Colonic mucosa (tissue), 4 donors: ENCODE measurements at regions not wholly inside any gene's neighbourhood (a gene's known extent, or its start where the extent isn't known, plus 50 kb on each side); places are given as distances from the start of the nearest gene placed in this dataset.

Experiments
- DNase-seq: peaks from one replicate; pipeline ENCODE4 v3.0.0-alpha.2; 2020
- H3K27ac ChIP-seq: fragments of 200-600 bp; one replicate; pipeline ENCODE4 v1.8.0; 2021
- H3K27me3 ChIP-seq: fragments of 200-600 bp; one replicate; pipeline ENCODE4 v1.8.0; 2021
- H3K36me3 ChIP-seq: fragments of 200-600 bp; one replicate; pipeline ENCODE4 v1.8.0; 2021
- H3K4me1 ChIP-seq: fragments of 200-600 bp; one replicate; pipeline ENCODE4 v1.8.0; 2021; ENCODE audit warnings: mild to moderate bottlenecking
- H3K4me3 ChIP-seq: fragments of 200-600 bp; one replicate; pipeline ENCODE4 v1.8.0; 2021
- H3K9ac ChIP-seq, 2 donors: one replicate each; pipeline ENCODE4 v1.7.0; 2013; ENCODE audit warnings: control low read depth in 2 of 2, low read depth in 2 of 2, low read length in 2 of 2
- H3K9me3 ChIP-seq: fragments of 200-600 bp; one replicate; pipeline ENCODE4 v1.8.0; 2021
- intact Hi-C: fragments of 100-400 bp; cut with DNase I; formaldehyde crosslinking; loops from one replicate; pipeline ENCODE4 v1.14.1; 2022
- TF ChIP-seq, protein P1 (sequence below): fragments of 200-600 bp; IDR thresholded peaks from one replicate; pipeline ENCODE4 v1.8.0; 2022; ENCODE audit warnings: antibody characterized with exemption, mild to moderate bottlenecking
- donor health status: healthy.
- donor health status: DM: no; HTN: no; CAD: no.
- donor health status: DM: no; HTN: no; CAD: no.

DNA sequence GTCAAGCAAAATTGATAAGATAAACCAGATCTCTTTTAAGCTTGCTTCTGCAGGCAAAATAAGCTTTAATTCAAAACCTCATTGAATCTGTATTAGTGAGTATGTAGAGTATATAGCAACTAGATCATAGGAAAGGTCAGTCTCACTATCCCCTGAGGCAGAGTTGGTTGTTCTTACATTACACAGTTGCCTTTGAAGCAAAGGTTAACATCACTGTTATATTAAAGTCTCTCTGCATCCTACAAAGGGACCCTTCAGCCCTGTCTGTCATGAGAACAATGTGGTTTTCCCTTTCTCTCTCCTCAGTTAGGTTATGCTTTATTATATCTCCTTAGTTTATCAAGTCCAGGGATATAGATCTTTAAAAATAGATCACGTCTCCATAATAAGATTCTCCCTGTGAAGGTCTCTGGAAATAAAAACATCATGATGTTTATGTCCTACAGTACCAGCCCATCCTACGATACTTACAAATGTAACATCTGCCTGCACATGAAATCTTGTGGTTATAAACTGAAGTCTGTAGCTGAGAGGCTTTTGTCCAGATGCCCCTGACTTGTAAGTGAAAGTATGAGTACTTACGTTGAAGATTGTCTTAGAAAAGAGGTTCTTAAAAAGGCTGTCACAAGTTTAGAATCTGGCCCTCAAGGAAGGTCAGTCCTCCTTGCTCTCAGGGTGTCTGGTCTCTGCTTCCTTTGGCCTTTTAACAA is 103.6 kb downstream of the VIP start:
- TF ChIP-seq, protein P1, sequence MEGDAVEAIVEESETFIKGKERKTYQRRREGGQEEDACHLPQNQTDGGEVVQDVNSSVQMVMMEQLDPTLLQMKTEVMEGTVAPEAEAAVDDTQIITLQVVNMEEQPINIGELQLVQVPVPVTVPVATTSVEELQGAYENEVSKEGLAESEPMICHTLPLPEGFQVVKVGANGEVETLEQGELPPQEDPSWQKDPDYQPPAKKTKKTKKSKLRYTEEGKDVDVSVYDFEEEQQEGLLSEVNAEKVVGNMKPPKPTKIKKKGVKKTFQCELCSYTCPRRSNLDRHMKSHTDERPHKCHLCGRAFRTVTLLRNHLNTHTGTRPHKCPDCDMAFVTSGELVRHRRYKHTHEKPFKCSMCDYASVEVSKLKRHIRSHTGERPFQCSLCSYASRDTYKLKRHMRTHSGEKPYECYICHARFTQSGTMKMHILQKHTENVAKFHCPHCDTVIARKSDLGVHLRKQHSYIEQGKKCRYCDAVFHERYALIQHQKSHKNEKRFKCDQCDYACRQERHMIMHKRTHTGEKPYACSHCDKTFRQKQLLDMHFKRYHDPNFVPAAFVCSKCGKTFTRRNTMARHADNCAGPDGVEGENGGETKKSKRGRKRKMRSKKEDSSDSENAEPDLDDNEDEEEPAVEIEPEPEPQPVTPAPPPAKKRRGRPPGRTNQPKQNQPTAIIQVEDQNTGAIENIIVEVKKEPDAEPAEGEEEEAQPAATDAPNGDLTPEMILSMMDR: no peak
- no peaks in the 10 kb centered on the region for H3K36me3 ChIP-seq
- H3K4me1 ChIP-seq: no peaks in the 10 kb centered on the region
- no peak for DNase-seq
- H3K9ac ChIP-seq: no peak overlapping the region
- no peaks in the 10 kb centered on the region for H3K27me3 ChIP-seq
- H3K9me3 ChIP-seq: no peaks in the 10 kb centered on the region
- intact Hi-C loops: no loop called here
- no peak overlapping the region for H3K4me3 ChIP-seq
- H3K27ac ChIP-seq: no peak overlapping the region

DNA sequence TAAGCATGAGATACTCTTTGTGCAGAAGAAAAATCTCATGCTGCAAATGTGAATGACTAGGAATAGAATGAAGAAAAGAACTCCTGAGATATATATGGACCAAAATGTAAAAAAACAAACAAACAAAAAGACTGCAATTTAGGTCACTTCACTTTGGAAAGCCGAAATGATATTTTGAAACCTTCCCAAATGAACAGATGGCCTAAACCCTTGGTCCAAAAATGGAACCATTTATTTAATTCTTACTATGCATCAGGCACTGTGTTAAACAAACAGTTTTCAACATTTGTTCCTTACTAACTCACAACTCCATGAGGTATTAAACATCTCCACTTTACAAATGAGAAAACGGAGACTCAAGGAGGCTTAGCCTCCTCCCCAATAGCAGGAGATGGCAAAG is 107.5 kb downstream of the VIP start:
- no peaks in the 10 kb centered on the region for H3K9me3 ChIP-seq
- no peak overlapping the region for H3K27ac ChIP-seq
- H3K4me3 ChIP-seq: no peak overlapping the region
- H3K4me1 ChIP-seq: no peaks in the 10 kb centered on the region
- no peak for DNase-seq
- intact Hi-C loops: no loop called here
- no peak overlapping the region for H3K9ac ChIP-seq
- TF ChIP-seq, protein P1: no peak
- H3K36me3 ChIP-seq: no peaks in the 10 kb centered on the region
- no peaks in the 10 kb centered on the region for H3K27me3 ChIP-seq

DNA sequence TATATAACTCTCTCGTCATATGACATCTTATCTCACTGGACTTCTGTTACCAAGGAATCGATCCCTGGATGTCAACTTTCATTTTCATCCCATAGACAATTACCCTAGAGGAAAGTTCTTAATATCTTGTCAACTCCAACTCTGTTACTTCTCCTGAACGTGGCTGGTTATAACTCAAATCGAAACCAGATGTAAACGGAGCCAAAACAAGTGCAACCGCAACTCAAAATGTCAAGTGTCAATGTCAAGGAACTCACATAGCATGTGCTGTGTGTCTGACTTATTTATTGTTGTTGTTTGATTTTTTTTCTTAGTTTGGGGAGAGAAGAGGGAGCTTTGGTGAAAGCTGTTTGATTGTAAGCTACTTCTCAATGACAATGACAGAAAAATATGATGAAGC is 108.6 kb downstream of the VIP start:
- Histone ChIP-seq H3K9ac (no peak overlapping the region), H3K9me3 (no peaks in the 10 kb centered on the region), H3K4me1 (no peaks in the 10 kb centered on the region), H3K36me3 (no peaks in the 10 kb centered on the region), H3K27me3 (no peaks in the 10 kb centered on the region), H3K4me3 (no peak overlapping the region), H3K27ac (no peak overlapping the region)
- intact Hi-C loops: no loop called here
- DNase-seq: no peak
- TF ChIP-seq, protein P1: no peak

DNA sequence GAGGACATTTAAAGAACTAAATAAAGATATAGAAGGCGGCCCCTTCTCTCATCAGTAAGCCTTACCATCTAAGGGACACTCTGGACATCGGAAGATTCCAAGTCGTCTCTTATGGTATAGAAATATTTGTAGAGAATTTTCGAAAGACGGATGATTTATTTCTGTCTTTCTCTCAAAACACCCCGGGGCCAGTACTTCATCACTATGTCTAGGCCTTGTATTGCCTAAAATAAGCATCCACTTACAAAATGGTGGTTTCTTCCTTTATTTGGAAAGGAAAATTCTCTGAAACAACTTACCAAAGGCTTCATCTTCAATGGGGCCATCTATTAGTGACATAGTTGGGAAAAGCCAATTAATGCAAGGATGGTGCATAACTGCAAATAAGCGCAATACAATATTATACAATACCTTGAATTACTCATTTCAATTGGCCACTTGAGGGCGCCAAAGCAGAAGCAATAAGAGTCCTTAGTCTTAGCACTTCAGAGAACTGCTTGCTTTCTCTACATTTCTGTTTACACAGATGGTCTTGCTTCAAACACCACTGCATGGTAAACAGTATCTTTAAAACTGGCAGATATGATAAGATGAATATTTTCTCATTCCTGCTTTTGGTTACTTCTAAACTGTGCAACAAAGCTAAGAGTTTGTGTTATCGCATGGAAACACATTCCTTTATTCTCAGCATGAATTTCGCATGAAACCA is 113.2 kb downstream of the VIP start:
- Histone ChIP-seq H3K27me3 (no peaks in the 10 kb centered on the region), H3K9me3 (no peaks in the 10 kb centered on the region), H3K27ac (no peak overlapping the region), H3K9ac (no peak overlapping the region), H3K4me1 (no peaks in the 10 kb centered on the region), H3K4me3 (no peak overlapping the region), H3K36me3 (no peaks in the 10 kb centered on the region)
- peak; percentile 71 for DNase-seq
- TF ChIP-seq, protein P1: peak; percentile 61
- intact Hi-C loops: loop anchor here (1.0 kb wide), 1 partner anchor 161 kb away; no protein-coding TSS in a partner anchor

DNA sequence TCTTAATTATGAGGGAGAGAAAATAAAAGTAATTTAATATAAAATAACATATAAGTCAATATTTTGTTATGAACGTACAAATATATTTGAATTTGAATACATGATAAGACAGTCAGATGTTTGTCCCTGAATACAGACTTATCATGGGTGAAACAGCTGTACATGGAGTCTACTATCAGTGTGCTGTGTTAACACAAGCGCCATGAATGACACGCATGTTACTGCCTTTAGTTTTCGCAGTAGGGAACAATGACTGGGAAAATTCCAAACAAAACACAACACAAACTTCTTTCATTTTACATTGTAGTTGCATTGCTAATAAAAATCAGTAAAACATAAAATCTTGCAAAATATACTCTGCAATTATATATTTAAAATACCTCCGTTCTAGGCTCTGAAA is 108.6 kb downstream of the FBXO5 start:
- Histone ChIP-seq H3K9me3 (no peaks in the 10 kb centered on the region), H3K36me3 (no peaks in the 10 kb centered on the region), H3K4me1 (no peaks in the 10 kb centered on the region), H3K4me3 (no peak overlapping the region), H3K27ac (no peak overlapping the region), H3K27me3 (no peaks in the 10 kb centered on the region), H3K9ac (no peak overlapping the region)
- TF ChIP-seq, protein P1: no peak
- intact Hi-C loops: no loop called here
- DNase-seq: no peak
